Left lung (tissue), 4 donors: ENCODE measurements at regions not wholly inside any gene's neighbourhood (a gene's known extent, or its start where the extent isn't known, plus 50 kb on each side); places are given as distances from the start of the nearest gene placed in this dataset.

ENCODE experiments used
- ATAC-seq: fragments of 200-7000 bp; cut with Tn5 transposase; one replicate; pipeline ENCODE4 v1.9.1; 2020; ENCODE audit warnings: moderate library complexity
- DNase-seq, 4 donors: peaks; one replicate each; pipeline ENCODE4 v3.0.0-alpha.2; 2013 to 2020
- H3K27ac ChIP-seq, 2 donors: fragments of 200-600 bp; sonication (generic) in 1 of 2; one replicate each; pipeline versions ENCODE4 v1.5.0 to v1.8.0; 2020 to 2021
- H3K27me3 ChIP-seq, 2 donors: fragments of 200-600 bp; sonication (generic) in 1 of 2; one replicate each; pipeline versions ENCODE4 v1.5.0 to v1.8.0; 2020 to 2021
- H3K36me3 ChIP-seq, 2 donors: fragments of 200-600 bp; sonication (generic) in 1 of 2; one replicate each; pipeline versions ENCODE4 v1.5.0 to v1.8.0; 2020 to 2021
- H3K4me1 ChIP-seq, 2 donors: fragments of 200-600 bp; one replicate each; pipeline ENCODE4 v1.8.0; 2021
- H3K4me3 ChIP-seq, 2 donors: fragments of 200-600 bp; sonication (generic) in 1 of 2; one replicate each; pipeline versions ENCODE4 v1.5.0 to v1.8.0; 2020 to 2021; ENCODE audit warnings: mild to moderate bottlenecking in 1 of 2
- H3K9me3 ChIP-seq, 2 donors: fragments of 200-600 bp; sonication (generic) in 1 of 2; one replicate each; pipeline versions ENCODE4 v1.5.0 to v1.8.0; 2020 to 2021
- CTCF ChIP-seq, 2 donors: fragments of 200-600 bp; sonication (generic) in 1 of 2; IDR thresholded peaks; one replicate each; pipeline versions ENCODE4 v1.5.0 to v1.8.0; 2021; ENCODE audit warnings: antibody characterized with exemption in 2 of 2
- intact Hi-C, 2 donors: fragments of 100-400 bp; cut with DNase I; formaldehyde crosslinking; loops; one replicate each; pipeline versions ENCODE4 v1.11.2 to v1.14.2; 2022
- donor health status: DM: no; HTN: yes; CAD: no.
- donor health status: DM: no; HTN: no; CAD: no.

- no peak overlapping the region for H3K27ac ChIP-seq
- intact Hi-C loops, result no loop called here
- no peaks in the 10 kb centered on the region for H3K36me3 ChIP-seq
- H3K4me1 ChIP-seq, result no peaks in the 10 kb centered on the region
- ATAC-seq (no peak), DNase-seq (no peak)
- peaks cover 0 to 39% of the 10 kb centered on the region in 2 donors for H3K27me3 ChIP-seq
- TF ChIP-seq CTCF (IDR thresholded peaks at IDR 0.05), result no peak
- no peak overlapping the region for H3K4me3 ChIP-seq
- no peaks in the 10 kb centered on the region for H3K9me3 ChIP-seq
These were observed 55.8 kb upstream of the AJAP1 start for GRCh38 chr1:4598561-4598960.

GRCh38 chr1:4599521-4599920 is 54.9 kb upstream of the AJAP1 start:
- peaks cover 0 to 47% of the 10 kb centered on the region in 2 donors for H3K27me3 ChIP-seq

GRCh38 chr1:4599951-4600481 is 54.4 kb upstream of the AJAP1 start:
- intact Hi-C loops, result no loop called here
- Histone ChIP-seq H3K4me1 (no peaks in the 10 kb centered on the region), H3K36me3 (no peaks in the 10 kb centered on the region), H3K4me3 (no peak overlapping the region), H3K9me3 (no peaks in the 10 kb centered on the region), H3K27ac (no peak overlapping the region), H3K27me3 (peaks cover 0 to 51% of the 10 kb centered on the region in 2 donors)
- no peak for DNase-seq
- no peak for TF ChIP-seq CTCF (IDR thresholded peaks at IDR 0.05)
- ATAC-seq, result no peak

More at GRCh38 chr1:4599521-4599920, 54.9 kb upstream of the AJAP1 start:
- DNase-seq (no peak), ATAC-seq (no peak)
- intact Hi-C loops, result no loop called here
- TF ChIP-seq CTCF (IDR thresholded peaks at IDR 0.05), result no peak
- no peak overlapping the region for H3K4me3 ChIP-seq
- no peaks in the 10 kb centered on the region for H3K4me1 ChIP-seq
- H3K9me3 ChIP-seq, result no peaks in the 10 kb centered on the region
- no peaks in the 10 kb centered on the region for H3K36me3 ChIP-seq
- no peak overlapping the region for H3K27ac ChIP-seq

DNA sequence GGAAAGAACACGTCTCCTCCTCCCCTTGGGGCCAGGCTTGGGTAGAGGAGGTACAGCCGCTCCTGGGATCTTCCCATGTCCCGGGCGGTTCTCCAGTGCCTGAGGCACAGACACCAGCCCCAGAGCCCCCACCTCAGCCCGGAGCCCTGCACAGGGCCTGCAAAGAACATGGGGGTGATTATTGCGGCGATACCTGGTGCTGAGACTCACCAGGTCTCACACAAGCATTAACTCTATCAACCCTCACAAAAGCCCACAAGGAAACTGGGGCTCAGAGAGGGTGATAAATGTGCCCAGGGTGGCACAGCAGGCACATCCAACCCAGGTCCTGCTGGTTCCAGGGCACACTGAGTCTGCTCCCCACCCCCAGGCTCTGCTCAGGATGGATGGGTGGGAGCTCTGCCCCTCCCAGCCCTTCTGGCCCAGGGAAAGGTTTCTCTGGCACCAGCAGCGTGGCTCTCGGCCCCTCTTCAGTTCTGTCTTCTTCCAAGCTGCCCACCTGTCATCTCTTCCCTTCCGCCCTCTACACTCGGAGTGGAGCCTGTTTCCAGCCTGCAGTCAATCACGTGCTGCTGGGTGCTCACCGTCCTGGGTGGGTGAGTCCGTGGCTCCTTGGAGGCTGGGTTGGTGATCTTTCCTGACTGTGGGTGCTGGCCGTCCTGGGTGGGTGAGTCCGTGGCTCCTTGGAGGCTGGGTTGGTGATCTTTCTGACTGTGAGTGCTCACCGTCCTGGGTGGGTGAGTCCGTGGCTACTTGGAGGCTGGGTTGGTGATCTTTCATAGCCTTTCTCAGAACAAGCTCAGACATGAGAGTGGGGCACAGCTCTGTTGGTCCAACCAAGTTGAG is 53.6 kb upstream of the AJAP1 start:
- no peak for ATAC-seq
- no peak for DNase-seq
- Histone ChIP-seq H3K9me3 (no peaks in the 10 kb centered on the region), H3K36me3 (no peaks in the 10 kb centered on the region), H3K27ac (no peak overlapping the region), H3K4me1 (no peaks in the 10 kb centered on the region), H3K27me3 (peaks cover 0 to 59% of the 10 kb centered on the region in 2 donors), H3K4me3 (no peak overlapping the region)
- TF ChIP-seq CTCF (IDR thresholded peaks at IDR 0.05), result no peak
- intact Hi-C loops, result no loop called here

DNA sequence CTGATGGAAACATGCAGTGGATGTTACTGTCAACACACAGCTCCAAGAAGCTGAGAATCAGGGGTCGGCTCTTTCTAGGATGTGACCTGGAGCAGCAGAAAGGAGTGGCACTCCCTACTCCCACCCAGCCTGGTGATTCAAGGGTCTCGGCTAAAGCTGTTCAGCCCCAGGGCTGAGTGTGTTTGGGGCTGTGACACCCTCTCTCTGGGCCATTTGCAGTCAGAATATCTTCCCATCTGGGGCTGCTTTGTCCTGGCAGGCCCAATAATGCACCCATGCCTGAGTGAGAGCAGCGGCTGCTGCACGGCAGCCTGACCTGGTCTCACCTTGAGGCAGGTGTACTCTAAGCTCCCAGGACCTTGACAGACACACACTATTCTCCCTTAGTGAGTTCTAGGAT is 52.5 kb upstream of the AJAP1 start:
- intact Hi-C loops, result no loop called here
- H3K4me3 ChIP-seq, result no peak overlapping the region
- DNase-seq (no peak), ATAC-seq (no peak)
- TF ChIP-seq CTCF (IDR thresholded peaks at IDR 0.05), result no peak
- peaks cover 0 to 70% of the 10 kb centered on the region in 2 donors for H3K27me3 ChIP-seq
- no peaks in the 10 kb centered on the region for H3K4me1 ChIP-seq
- H3K27ac ChIP-seq, result no peak overlapping the region
- H3K9me3 ChIP-seq, result no peaks in the 10 kb centered on the region
- H3K36me3 ChIP-seq, result no peaks in the 10 kb centered on the region
